SK-N-SH (cell line): ENCODE measurements at regions not wholly inside any gene's neighbourhood (a gene's known extent, or its start where the extent isn't known, plus 50 kb on each side); places are given as distances from the start of the nearest gene placed in this dataset.

Experiments used
- CHD2 ChIP-seq: fragments of 150-350 bp; IDR thresholded peaks from 2 replicates; pipeline ENCODE4 v1.6.1; 2018; ENCODE audit warnings: low read length; ENCODE audit not compliant: partially characterized antibody
- PBX3 ChIP-seq: IDR thresholded peaks from 2 replicates; pipeline ENCODE4; 2012
- RAD21 ChIP-seq: IDR thresholded peaks from 2 replicates; pipeline ENCODE4 v1.6.1; 2012; ENCODE audit warnings: mild to moderate bottlenecking, low read length
- YY1 ChIP-seq: IDR thresholded peaks from 2 replicates; pipeline ENCODE4 v1.4.0; 2012; ENCODE audit warnings: low read depth, mild to moderate bottlenecking

- TF ChIP-seq RAD21 (no peak), CHD2 (no peak), PBX3 (no peak), YY1 (no peak)
These were observed 735.6 kb upstream of the MBL2 start for GRCh38 chr10:53508197-53508596.
